ENCODE measurements at regions not wholly inside any gene's neighbourhood (a gene's known extent, or its start where the extent isn't known, plus 50 kb on each side); places are given as distances from the start of the nearest gene placed in this dataset.
"Not testable (repeated sequence)": the region's sequence is repeated elsewhere in the genome, so short reads cannot be mapped to it uniquely, and the experiment has no call there.

GRCh38 chr20:1845163-1845523 lies 50.1 kb upstream of the SIRPA start:
- Mint-ChIP-seq H3K36me3 (ENCODE audit: insufficient read depth) (no peaks in the 10 kb centered on the region), H3K4me1 (ENCODE audit: low read depth) (peaks cover 4% of the 10 kb centered on the region), H3K27me3 (ENCODE audit: low read depth) (peaks cover 11% of the 10 kb centered on the region), H3K4me3 (no peak overlapping the region), H3K9me3 (peaks cover 13% of the 10 kb centered on the region)
- DNase-seq (no peak), ATAC-seq (no peak)

DNA sequence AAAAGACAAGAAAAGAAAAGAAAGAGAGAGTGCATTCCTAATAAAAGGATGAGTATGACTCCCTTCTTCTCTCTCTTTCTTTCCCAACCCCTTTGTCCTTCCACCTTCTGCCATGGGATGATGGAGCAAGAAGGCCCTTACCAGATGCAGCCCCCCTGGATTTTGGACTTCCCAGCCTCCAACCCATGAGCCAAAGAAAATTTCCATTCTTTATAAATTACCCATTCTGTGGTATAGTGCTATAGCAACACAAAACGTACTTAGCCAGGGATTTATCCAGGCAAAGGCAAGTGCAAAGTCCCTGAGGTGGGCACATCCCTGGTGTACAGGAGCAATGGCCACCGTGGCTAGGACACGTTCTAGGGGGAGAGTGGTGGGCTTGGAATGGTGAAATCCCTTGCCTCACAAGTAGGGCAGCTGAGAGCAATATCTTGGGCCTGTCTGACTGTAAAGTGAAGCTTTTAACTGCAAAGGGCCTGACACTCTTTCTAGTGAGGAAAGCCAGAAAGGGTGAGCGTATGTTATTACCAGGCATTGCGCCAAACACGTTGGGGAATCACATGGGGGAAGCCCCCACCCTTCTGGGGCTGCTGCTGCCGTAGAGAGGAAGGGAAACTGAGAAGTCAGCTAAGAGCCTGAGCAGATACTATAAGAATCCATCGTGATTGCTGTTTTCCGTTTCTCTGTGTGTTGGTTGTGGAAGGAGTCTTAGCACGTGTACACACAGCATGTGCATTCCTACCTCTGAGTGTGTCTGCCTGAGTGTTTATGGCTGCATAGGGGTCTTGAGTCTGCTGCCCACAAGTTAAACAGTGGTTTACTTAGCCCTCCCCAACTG lies 50.7 kb upstream of the SIRPA start:
- Mint-ChIP-seq H3K27me3 (ENCODE audit: low read depth) (peaks cover 11% of the 10 kb centered on the region), H3K36me3 (ENCODE audit: insufficient read depth) (no peaks in the 10 kb centered on the region), H3K9me3 (peaks cover 13% of the 10 kb centered on the region), H3K4me3 (no peak overlapping the region), H3K4me1 (ENCODE audit: low read depth) (peaks cover 2% of the 10 kb centered on the region)
- ATAC-seq (peak; percentile 78 to 79), DNase-seq (no peak)

GRCh38 chr20:1842281-1842680 lies 52.9 kb upstream of the SIRPA start:
- ATAC-seq, result no peak
- no peak overlapping the region for H3K4me3 Mint-ChIP-seq

DNA sequence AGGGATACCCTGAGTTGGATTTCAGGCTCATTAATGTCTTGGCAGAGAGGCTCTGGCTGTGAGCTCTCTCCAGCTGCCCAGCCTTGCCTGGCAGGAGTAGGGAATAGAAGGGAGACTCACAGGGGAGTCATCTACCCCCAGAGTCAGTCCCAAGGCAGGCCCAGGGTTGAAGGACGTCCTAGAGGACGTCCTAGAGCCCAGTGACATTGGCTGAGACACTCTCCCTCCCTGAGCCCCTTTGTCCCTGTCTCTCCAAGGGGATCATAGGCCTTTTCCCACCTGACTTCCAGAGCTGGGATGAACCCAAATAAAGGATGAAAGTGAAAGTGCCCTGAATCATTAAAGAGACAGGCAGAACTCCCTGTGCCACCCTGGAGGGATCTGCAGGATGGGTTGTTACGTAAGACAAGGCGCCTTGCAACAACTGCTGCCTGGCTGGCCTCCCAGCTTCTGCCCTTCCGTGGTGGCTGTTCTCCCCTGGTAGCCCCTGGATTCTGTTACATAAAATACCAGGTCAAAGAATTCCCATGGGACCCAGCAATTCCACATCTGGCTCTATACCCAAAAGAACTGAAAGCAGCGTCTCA lies 53.6 kb upstream of the SIRPA start:
- Mint-ChIP-seq H3K4me1 (ENCODE audit: low read depth) (peaks cover 2% of the 10 kb centered on the region), H3K36me3 (ENCODE audit: insufficient read depth) (no peaks in the 10 kb centered on the region), H3K27me3 (ENCODE audit: low read depth) (peaks cover 13% of the 10 kb centered on the region), H3K9me3 (peaks cover 4% of the 10 kb centered on the region), H3K4me3 (no peak overlapping the region)
- DNase-seq, result no peak
- ATAC-seq, result no peak

More at GRCh38 chr20:1842281-1842680, 52.9 kb upstream of the SIRPA start:
- no peak for DNase-seq
- H3K9me3 Mint-ChIP-seq, result peaks cover 8% of the 10 kb centered on the region
- H3K27me3 Mint-ChIP-seq (ENCODE audit: low read depth), result peaks cover 12% of the 10 kb centered on the region
- no peaks in the 10 kb centered on the region for H3K36me3 Mint-ChIP-seq (ENCODE audit: insufficient read depth)
- peaks cover 2% of the 10 kb centered on the region for H3K4me1 Mint-ChIP-seq (ENCODE audit: low read depth)

DNA sequence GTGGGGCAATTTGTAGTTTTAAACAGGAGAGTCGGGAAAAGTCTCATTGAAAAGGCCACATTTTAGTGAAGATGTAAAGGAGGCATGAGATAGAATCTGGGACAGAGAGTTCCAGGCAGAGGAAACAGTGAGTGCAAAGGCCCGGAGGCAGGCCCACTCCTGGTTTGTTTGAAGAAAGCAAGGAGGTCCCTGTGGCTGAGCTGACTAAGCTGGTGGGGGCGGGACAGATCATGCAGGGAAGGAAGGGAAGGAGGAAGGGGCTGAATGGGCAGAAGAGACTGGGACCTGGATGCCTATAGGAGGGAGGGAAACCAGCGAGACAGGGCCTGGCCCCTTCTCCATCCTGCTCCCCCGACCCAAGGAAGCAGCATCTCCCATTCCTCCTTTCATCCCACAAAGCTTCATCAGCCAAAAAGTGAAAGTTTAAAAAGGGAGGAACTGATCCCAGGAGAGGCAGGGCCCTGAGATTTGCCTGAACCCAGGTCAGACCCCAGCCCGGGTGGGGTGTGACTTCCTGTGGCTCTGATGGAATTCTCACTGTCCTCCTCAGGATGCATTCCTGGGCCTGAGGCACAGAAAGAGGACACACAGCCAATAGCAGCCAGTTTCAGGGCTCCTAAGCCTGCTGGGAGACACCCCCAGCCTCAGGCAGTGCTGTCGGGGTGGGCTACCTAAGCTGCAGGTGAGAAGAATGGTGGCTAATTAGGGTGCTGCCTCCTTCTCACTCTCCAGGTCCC lies 54.2 kb upstream of the SIRPA start:
- no peak for DNase-seq
- H3K9me3 Mint-ChIP-seq, result peaks cover under 1% of the 10 kb centered on the region
- H3K27me3 Mint-ChIP-seq (ENCODE audit: low read depth), result peaks cover 11% of the 10 kb centered on the region
- H3K4me1 Mint-ChIP-seq (ENCODE audit: low read depth), result peaks cover 2% of the 10 kb centered on the region
- no peak for ATAC-seq
- H3K36me3 Mint-ChIP-seq (ENCODE audit: insufficient read depth), result no peaks in the 10 kb centered on the region
- H3K4me3 Mint-ChIP-seq, result no peak overlapping the region

DNA sequence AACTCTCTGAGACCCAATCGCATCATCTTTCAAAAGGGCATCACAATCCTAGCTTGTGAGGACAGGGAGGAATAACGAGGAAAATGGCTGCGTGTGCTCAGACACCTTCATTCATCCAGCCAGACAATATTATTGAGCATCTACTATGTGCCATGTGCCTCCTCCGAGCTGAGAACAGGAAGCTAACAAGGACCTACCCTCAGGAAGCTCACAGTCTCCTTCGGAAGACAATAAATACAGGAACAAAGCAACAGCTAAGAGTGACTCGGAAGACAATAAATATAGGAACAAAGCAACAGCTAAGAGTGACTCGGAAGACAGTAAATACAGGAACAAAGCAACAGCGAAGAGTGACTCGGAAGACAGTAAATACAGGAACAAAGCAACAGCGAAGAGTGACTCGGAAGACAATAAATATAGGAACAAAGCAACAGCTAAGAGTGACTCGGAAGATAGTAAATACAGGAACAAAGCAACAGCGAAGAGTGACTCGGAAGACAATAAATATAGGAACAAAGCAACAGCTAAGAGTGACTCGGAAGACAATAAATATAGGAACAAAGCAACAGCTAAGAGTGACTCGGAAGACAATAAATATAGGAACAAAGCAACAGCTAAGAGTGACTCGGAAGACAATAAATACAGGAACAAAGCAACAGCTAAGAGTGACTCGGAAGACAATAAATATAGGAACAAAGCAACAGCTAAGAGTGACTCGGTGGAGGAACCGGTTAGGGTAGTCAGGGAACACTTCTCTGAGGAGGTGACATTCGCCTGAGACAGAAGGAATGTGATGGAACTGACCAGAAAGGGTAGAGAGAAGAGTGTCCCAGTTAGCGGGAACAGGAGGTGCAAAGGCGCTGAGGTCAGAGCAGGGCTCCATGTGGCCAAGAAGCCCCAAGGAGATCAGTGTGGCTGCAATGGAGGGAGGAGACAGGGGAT lies 55.6 kb upstream of the SIRPA start:
- not testable (repeated sequence) for H3K9me3 Mint-ChIP-seq; ATAC-seq; H3K36me3 Mint-ChIP-seq (ENCODE audit: insufficient read depth); H3K4me3 Mint-ChIP-seq; H3K4me1 Mint-ChIP-seq (ENCODE audit: low read depth); DNase-seq
- H3K27me3 Mint-ChIP-seq (ENCODE audit: low read depth), result peaks cover 11% of the 10 kb centered on the region

GRCh38 chr20:1838556-1839279 lies 56.5 kb upstream of the SIRPA start:
- no peaks in the 10 kb centered on the region for H3K36me3 Mint-ChIP-seq (ENCODE audit: insufficient read depth)
- H3K27me3 Mint-ChIP-seq (ENCODE audit: low read depth), result peaks cover 11% of the 10 kb centered on the region
- H3K4me3 Mint-ChIP-seq, result no peak overlapping the region
- H3K9me3 Mint-ChIP-seq, result no peaks in the 10 kb centered on the region
- DNase-seq (no peak), ATAC-seq (no peak)
- no peaks in the 10 kb centered on the region for H3K4me1 Mint-ChIP-seq (ENCODE audit: low read depth)

- peaks cover 11% of the 10 kb centered on the region for H3K27me3 Mint-ChIP-seq (ENCODE audit: low read depth)
- H3K4me1 Mint-ChIP-seq (ENCODE audit: low read depth), result no peaks in the 10 kb centered on the region
- DNase-seq (no peak), ATAC-seq (no peak)
- H3K9me3 Mint-ChIP-seq, result no peaks in the 10 kb centered on the region
- H3K36me3 Mint-ChIP-seq (ENCODE audit: insufficient read depth), result no peaks in the 10 kb centered on the region
- no peak overlapping the region for H3K4me3 Mint-ChIP-seq
Observed at GRCh38 chr20:1835186-1836035, 59.8 kb upstream of the SIRPA start.

DNA sequence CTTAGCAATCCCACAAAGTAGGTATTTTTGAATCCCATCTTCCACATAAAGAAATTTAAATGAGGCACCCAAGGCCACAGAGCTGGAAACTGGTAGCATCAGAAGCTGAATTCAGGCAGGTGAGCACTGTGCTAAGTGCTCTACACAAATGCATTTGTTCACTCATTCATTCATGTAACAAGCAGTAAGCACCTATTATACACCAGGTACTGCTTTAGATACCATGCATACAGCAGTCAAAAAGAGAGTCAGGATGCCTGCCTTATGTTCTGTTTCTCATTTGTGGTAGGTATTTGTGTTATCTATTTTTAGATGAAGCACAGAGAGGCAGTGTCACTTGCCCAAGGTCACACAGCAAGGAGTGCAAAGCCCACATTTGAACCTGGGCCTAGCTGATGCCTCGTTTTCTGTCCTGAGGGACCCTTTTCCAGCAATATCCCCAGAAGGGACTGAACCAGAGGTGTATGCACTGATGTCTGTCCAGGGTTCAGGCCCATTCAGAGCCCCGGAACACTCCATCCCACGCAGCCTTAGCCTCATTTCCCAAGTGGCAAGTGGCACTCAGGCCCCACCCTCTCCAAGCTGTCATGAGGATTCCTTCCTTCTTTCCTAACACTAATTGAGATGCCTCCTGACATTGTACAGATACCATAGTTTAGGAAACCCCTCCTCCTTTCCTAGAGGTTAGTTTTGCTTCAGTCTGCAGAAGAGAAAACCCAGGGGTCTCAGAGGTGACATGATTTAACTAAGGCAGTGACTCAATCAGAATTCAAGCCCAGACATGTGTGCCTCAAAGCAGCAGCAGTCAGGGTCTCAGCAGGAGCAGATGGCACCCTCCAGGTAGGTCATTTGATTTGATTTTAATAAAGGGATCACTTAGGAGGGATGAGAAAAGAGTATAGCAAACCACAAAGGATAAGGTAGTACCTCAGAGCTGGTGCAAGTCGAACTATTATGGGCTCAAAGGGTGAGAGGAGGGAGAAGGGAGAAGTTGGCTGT lies 61.2 kb upstream of the SIRPA start:
- no peaks in the 10 kb centered on the region for H3K36me3 Mint-ChIP-seq (ENCODE audit: insufficient read depth)
- no peak overlapping the region for H3K4me3 Mint-ChIP-seq
- ATAC-seq (no peak), DNase-seq (no peak)
- no peaks in the 10 kb centered on the region for H3K9me3 Mint-ChIP-seq
- H3K27me3 Mint-ChIP-seq (ENCODE audit: low read depth), result peaks cover 16% of the 10 kb centered on the region
- H3K4me1 Mint-ChIP-seq (ENCODE audit: low read depth), result no peaks in the 10 kb centered on the region

DNA sequence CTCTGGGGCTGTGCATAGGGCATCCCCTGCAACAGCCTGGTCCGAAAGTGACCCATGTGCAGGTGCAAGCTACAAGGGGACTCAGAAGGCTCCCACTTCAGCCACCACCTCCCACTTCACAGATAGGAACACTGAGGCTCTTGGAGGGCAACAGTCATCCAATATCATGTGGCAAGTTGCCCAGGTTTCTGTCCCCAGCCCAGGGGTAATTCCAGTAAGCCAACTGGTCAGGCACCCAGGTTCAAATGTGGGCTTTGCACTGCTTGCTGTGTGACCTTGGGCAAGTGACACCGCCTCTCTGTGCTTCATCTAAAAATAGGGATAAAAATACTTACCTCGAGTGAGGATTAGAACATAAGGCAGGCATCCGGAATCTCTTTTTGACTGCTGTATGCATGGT lies 62.0 kb upstream of the SIRPA start:
- Mint-ChIP-seq H3K9me3 (no peaks in the 10 kb centered on the region), H3K4me1 (ENCODE audit: low read depth) (no peaks in the 10 kb centered on the region), H3K4me3 (no peak overlapping the region), H3K36me3 (ENCODE audit: insufficient read depth) (no peaks in the 10 kb centered on the region), H3K27me3 (ENCODE audit: low read depth) (peaks cover 15% of the 10 kb centered on the region)
- no peak for DNase-seq
- no peak for ATAC-seq

- no peak for ATAC-seq
- peaks cover 15% of the 10 kb centered on the region for H3K27me3 Mint-ChIP-seq (ENCODE audit: low read depth)
Observed at GRCh38 chr20:1832634-1833033, 62.6 kb upstream of the SIRPA start.

GRCh38 chr20:1831606-1832005 lies 63.6 kb upstream of the SIRPA start:
- DNase-seq (no peak), ATAC-seq (no peak)
- H3K9me3 Mint-ChIP-seq, result no peaks in the 10 kb centered on the region
- H3K4me3 Mint-ChIP-seq, result no peak overlapping the region
- H3K4me1 Mint-ChIP-seq (ENCODE audit: low read depth), result no peaks in the 10 kb centered on the region
- peaks cover 14% of the 10 kb centered on the region for H3K27me3 Mint-ChIP-seq (ENCODE audit: low read depth)
- no peaks in the 10 kb centered on the region for H3K36me3 Mint-ChIP-seq (ENCODE audit: insufficient read depth)

More at GRCh38 chr20:1832634-1833033, 62.6 kb upstream of the SIRPA start:
- Mint-ChIP-seq H3K36me3 (ENCODE audit: insufficient read depth) (no peaks in the 10 kb centered on the region), H3K4me3 (no peak overlapping the region), H3K9me3 (no peaks in the 10 kb centered on the region), H3K4me1 (ENCODE audit: low read depth) (no peaks in the 10 kb centered on the region)
- DNase-seq, result no peak

Data from activated T-cell treated with anti-CD3 and anti-CD28 coated beads, Interleukin-2, amount 50 U/mL, for 4 hours (primary cell).